Erythroblast (primary cell): ENCODE measurements at regions not wholly inside any gene's neighbourhood (a gene's known extent, or its start where the extent isn't known, plus 50 kb on each side); places are given as distances from the start of the nearest gene placed in this dataset.

Source experiments
- GATA1 ChIP-seq: IDR thresholded peaks from 2 replicates; pipeline ENCODE4 v1.6.1; 2011; ENCODE audit warnings: low read depth, mild to moderate bottlenecking, control low read depth, low read length, moderate library complexity
- POLR2A ChIP-seq: IDR thresholded peaks from 2 replicates; pipeline ENCODE4 v1.6.1; 2011; ENCODE audit warnings: mild to moderate bottlenecking, low read length

DNA sequence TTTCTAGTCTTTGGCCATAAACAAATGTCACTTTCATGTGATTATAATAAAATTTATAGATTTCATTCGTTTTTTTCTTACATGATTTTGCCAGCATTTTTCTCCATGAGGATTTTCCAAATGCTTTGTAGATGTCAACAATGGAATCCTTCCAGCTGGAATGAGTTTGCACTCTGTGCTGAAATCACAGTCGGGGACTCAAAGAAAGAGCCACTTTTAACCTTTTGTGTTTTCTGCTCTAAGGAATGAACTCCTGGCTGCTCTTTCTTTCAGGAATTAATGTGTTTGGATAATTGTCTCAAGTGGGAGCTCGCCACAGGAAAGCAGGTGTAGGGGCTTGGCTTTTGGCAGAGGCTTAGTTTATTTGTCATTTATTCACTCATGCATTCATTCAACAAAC is 372.3 kb upstream of the SALL1 start:
- TF ChIP-seq POLR2A = no peak
- TF ChIP-seq GATA1 = no peak
